DND-41 (cell line): ENCODE measurements at regions not wholly inside any gene's neighbourhood (a gene's known extent, or its start where the extent isn't known, plus 50 kb on each side); places are given as distances from the start of the nearest gene placed in this dataset.

Experiments
- ATAC-seq: fragments of 200-7000 bp; cut with Tn5 transposase; 3 replicates; pipeline ENCODE4 v1.9.1; 2021; ENCODE audit warnings: low read depth; ENCODE audit not compliant: insufficient read depth
- DNase-seq: peaks from one replicate; pipeline ENCODE4 v3.0.0-alpha.2; 2020
- H2AFZ ChIP-seq: 2 replicates; pipeline ENCODE4 v1.6.0; 2012; ENCODE audit warnings: low read depth, low read length
- H3K27ac ChIP-seq: 2 replicates; pipeline ENCODE4 v1.5.1; 2012; ENCODE audit warnings: low read length, inconsistent platforms
- H3K27me3 ChIP-seq: fragments of 200-600 bp; sonication (generic); 2 replicates; pipeline ENCODE4 v1.6.0; 2012; ENCODE audit warnings: low read length, mild to moderate bottlenecking, inconsistent platforms; ENCODE audit not compliant: insufficient read depth, poor library complexity
- H3K36me3 ChIP-seq: 2 replicates; pipeline ENCODE4 v1.5.1; 2012; ENCODE audit warnings: low read length, inconsistent platforms; ENCODE audit not compliant: insufficient read depth
- H3K4me1 ChIP-seq: 2 replicates; pipeline ENCODE4 v1.5.1; 2012; ENCODE audit warnings: mild to moderate bottlenecking, low read length; ENCODE audit not compliant: insufficient read depth
- H3K4me2 ChIP-seq: 2 replicates; pipeline ENCODE4 v1.6.0; 2012; ENCODE audit warnings: mild to moderate bottlenecking, moderate library complexity, low read length, inconsistent platforms; ENCODE audit not compliant: insufficient read depth
- H3K4me3 ChIP-seq, 2 experiments: fragments of 200-600 bp in 1 of 2; shearing (Covaris generic) in 1 of 2; 2 replicates each; pipeline ENCODE4 v1.5.1; 2012 to 2016; ENCODE audit warnings: inconsistent platforms in 2 of 2, low read length in 2 of 2, mild to moderate bottlenecking in 2 of 2, low read depth in 1 of 2, moderate library complexity in 1 of 2
- H3K79me2 ChIP-seq: 2 replicates; pipeline ENCODE4 v1.6.0; 2012; ENCODE audit warnings: low read length, inconsistent platforms; ENCODE audit not compliant: insufficient read depth
- H3K9ac ChIP-seq: 2 replicates; pipeline ENCODE4 v1.6.0; 2012; ENCODE audit warnings: low read depth, mild to moderate bottlenecking, inconsistent platforms, low read length, moderate library complexity
- H3K9me3 ChIP-seq: 2 replicates; pipeline ENCODE4 v1.5.1; 2012; ENCODE audit warnings: low read length, moderate library complexity, mild to moderate bottlenecking, inconsistent platforms; ENCODE audit not compliant: insufficient read depth, severe bottlenecking
- H4K20me1 ChIP-seq: 2 replicates; pipeline ENCODE4 v1.6.0; 2012; ENCODE audit warnings: low read length; ENCODE audit not compliant: insufficient read depth
- CTCF ChIP-seq: IDR thresholded peaks from 2 replicates; pipeline ENCODE4 v1.5.1; 2012; ENCODE audit warnings: borderline replicate concordance, low read length, moderate library complexity, mild to moderate bottlenecking; ENCODE audit not compliant: poor library complexity, severe bottlenecking; ENCODE audit errors: extremely low read depth
- EZH2 ChIP-seq: IDR thresholded peaks from 3 replicates; pipeline ENCODE4 v1.6.1; 2012; ENCODE audit warnings: borderline replicate concordance, low read depth, mild to moderate bottlenecking, moderate library complexity, low read length, inconsistent platforms; ENCODE audit not compliant: severe bottlenecking

DNA sequence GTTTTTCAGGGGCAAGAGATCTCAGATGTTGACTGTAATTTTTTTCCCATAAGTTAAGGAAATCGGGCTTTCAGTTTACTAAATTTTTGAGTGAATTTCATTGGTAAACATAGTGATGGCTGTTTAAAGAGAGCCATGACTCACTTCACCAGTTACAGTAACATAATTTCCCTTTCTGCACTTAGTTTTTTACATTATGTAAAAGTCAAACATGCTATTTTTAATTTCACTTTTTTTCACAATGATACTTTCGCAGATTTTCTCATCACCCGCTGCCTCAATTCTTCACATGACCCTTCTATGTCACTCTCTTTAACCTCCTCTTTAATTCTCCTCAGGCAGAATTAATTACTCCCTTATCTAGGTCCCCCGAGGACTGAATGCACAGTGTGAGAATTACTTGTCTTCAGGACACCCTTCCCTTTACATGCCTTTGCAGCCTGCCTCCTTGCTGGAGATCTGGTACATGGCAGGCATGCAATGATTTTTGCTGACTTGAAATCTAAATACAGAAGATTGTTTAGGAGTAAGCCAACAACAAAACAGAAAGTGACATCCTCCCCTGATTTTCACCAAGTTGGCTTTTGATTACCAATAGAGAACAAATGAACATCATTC is 217.5 kb upstream of the S1PR3 start:
- DNase-seq (no peak), ATAC-seq (no peak)
- Histone ChIP-seq H3K36me3 (no peaks in the 10 kb centered on the region), H3K4me2 (no peak overlapping the region), H3K9ac (no peak overlapping the region), H3K27me3 (no peaks in the 10 kb centered on the region), H2AFZ (no peak overlapping the region), H3K27ac (no peak overlapping the region), H3K4me3 (no peak overlapping the region), H4K20me1 (no peaks in the 10 kb centered on the region), H3K79me2 (no peaks in the 10 kb centered on the region), H3K9me3 (no peaks in the 10 kb centered on the region), H3K4me1 (no peaks in the 10 kb centered on the region)
- TF ChIP-seq CTCF (no peak), EZH2 (no peak)

DNA sequence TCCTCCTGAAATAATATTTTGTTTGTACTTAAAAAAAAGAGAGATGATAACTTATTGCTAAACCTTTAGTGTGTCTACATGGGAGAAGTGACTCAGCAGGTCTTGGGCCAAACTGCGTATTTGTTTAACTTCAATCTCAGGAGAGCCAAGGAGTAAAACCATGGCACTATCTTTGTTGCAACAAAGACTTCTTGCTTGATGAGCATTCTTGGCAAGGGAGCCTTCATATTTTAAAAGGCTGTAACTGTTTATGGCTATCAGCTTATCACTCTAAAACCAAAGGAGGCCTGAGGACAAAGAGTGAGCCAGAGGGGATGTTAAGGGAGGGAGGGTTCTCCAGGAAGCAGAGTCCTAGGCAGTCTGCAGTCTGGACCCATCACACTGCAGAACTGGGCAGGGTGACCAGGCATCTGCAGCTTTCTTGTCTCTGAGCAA is 216.2 kb upstream of the S1PR3 start:
- no peak overlapping the region for H3K4me3 ChIP-seq
- no peaks in the 10 kb centered on the region for H4K20me1 ChIP-seq
- ATAC-seq (no peak), DNase-seq (no peak)
- H3K27me3 ChIP-seq = no peaks in the 10 kb centered on the region
- no peaks in the 10 kb centered on the region for H3K36me3 ChIP-seq
- no peak overlapping the region for H2AFZ ChIP-seq
- H3K4me1 ChIP-seq = no peaks in the 10 kb centered on the region
- H3K9ac ChIP-seq = no peak overlapping the region
- TF ChIP-seq EZH2 = no peak
- no peak for TF ChIP-seq CTCF
- no peaks in the 10 kb centered on the region for H3K79me2 ChIP-seq
- no peak overlapping the region for H3K4me2 ChIP-seq
- no peak overlapping the region for H3K27ac ChIP-seq
- H3K9me3 ChIP-seq = no peaks in the 10 kb centered on the region

DNA sequence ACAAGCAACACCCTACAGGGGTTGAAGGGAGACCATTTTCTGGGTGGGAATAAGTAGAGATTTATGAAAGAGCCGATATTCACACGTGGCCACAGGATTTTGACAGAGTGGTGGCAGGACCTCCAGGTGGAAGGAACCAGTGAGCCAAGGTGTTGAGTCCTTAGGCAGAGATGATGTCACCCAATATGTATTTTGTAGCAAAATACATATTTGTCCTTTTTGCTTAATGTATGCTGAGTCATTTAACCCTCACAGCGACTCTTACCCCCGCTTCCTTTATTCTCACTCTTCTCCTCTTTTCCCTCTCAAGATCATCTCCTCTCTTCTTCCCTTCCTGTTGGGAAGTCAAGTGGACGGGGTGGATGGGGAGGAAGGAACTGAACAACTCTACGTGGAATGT is 215.7 kb upstream of the S1PR3 start:
- H3K9ac ChIP-seq = no peak overlapping the region
- H3K27ac ChIP-seq = no peak overlapping the region
- no peaks in the 10 kb centered on the region for H3K36me3 ChIP-seq
- no peaks in the 10 kb centered on the region for H3K4me1 ChIP-seq
- no peak for TF ChIP-seq EZH2
- TF ChIP-seq CTCF = no peak
- H3K27me3 ChIP-seq = no peaks in the 10 kb centered on the region
- ATAC-seq (no peak), DNase-seq (no peak)
- no peak overlapping the region for H2AFZ ChIP-seq
- H3K4me2 ChIP-seq = no peak overlapping the region
- H4K20me1 ChIP-seq = no peaks in the 10 kb centered on the region
- H3K4me3 ChIP-seq = no peak overlapping the region
- H3K9me3 ChIP-seq = no peaks in the 10 kb centered on the region
- no peaks in the 10 kb centered on the region for H3K79me2 ChIP-seq
